Epithelial cell of esophagus (primary cell): ENCODE measurements at regions not wholly inside any gene's neighbourhood (a gene's known extent, or its start where the extent isn't known, plus 50 kb on each side); places are given as distances from the start of the nearest gene placed in this dataset.
A peak's percentile ranks its signal among the peaks of the same experiment; 100 is the strongest.

Experiments
- DNase-seq: peaks from one replicate; pipeline ENCODE4 v3.0.0; 2010; ENCODE audit warnings: low read depth
- H3K4me3 ChIP-seq: 2 replicates; pipeline ENCODE4 v1.5.1; 2011; ENCODE audit warnings: mild to moderate bottlenecking, low read length, control low read depth
- TF ChIP-seq, protein P1 (sequence below): IDR thresholded peaks from 2 replicates; pipeline ENCODE4 v1.5.1; 2011; ENCODE audit warnings: low read depth, mild to moderate bottlenecking, low read length, control low read depth, inconsistent platforms; ENCODE audit not compliant: insufficient read depth; ENCODE audit errors: missing control alignments

- no peak overlapping the region for H3K4me3 ChIP-seq
- TF ChIP-seq, protein P1, sequence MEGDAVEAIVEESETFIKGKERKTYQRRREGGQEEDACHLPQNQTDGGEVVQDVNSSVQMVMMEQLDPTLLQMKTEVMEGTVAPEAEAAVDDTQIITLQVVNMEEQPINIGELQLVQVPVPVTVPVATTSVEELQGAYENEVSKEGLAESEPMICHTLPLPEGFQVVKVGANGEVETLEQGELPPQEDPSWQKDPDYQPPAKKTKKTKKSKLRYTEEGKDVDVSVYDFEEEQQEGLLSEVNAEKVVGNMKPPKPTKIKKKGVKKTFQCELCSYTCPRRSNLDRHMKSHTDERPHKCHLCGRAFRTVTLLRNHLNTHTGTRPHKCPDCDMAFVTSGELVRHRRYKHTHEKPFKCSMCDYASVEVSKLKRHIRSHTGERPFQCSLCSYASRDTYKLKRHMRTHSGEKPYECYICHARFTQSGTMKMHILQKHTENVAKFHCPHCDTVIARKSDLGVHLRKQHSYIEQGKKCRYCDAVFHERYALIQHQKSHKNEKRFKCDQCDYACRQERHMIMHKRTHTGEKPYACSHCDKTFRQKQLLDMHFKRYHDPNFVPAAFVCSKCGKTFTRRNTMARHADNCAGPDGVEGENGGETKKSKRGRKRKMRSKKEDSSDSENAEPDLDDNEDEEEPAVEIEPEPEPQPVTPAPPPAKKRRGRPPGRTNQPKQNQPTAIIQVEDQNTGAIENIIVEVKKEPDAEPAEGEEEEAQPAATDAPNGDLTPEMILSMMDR = no peak
- DNase-seq = peak; percentile 39
Observed at GRCh38 chr5:121189342-121190305, 662.1 kb upstream of the FTMT start.

DNA sequence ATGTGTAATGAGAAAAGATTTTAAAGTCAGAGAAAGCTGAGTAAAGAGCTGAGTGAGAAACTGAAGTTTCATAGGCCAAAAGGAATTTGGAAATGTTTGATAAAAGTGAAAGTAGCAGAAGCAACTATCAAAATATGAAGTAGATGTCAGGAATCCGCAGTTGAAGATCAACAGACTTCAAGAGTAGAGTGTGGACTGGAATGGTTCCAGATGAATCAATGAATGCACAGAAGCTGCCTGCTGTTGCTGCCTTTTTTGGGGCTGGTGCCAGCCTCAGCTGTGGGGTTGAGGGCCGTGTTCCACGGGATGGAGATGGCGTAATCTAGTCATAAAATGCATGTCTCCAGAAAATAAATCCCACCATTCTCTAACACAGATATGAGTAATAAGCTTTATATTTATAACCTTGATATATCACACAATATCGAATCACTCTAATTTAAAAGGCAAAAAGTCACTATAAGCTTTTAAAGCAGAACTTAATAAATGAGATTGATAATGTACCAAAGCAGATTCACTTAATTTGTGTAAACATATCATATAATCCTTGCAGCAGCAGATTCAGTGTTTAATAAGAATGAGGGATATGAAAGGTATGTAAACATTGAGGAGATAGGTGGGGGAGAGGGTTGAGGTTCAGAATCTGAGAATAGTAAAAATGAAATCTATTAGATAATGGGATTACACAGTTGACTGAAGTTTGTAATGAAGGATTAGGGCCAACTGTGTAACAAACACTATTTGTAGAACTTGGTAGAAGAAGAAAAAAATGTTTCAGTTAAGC, 652.3 kb upstream of the FTMT start:
- peak; percentile 4 for DNase-seq
- no peak overlapping the region for H3K4me3 ChIP-seq
- TF ChIP-seq, protein P1 = no peak

DNA sequence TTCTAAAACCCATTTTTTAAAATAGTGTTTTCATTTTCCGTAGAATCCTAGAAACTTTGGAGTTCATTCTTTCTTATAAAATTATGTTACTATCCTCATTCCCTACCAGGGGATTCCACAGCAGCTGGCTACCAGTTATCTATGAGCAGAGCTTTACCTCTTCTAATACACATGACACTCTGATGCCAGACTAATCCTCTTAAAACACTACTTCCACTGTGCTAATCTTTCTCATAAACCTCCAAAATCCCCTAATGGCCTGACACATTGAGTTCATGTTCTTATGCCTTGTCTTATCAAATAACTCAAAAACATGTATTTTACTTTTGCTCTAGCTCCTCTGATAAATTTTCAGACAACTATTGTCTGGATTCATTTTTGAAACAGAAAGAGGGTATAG, 633.6 kb upstream of the FTMT start:
- no peak for DNase-seq
- TF ChIP-seq, protein P1 = no peak
- H3K4me3 ChIP-seq = no peak overlapping the region

DNA sequence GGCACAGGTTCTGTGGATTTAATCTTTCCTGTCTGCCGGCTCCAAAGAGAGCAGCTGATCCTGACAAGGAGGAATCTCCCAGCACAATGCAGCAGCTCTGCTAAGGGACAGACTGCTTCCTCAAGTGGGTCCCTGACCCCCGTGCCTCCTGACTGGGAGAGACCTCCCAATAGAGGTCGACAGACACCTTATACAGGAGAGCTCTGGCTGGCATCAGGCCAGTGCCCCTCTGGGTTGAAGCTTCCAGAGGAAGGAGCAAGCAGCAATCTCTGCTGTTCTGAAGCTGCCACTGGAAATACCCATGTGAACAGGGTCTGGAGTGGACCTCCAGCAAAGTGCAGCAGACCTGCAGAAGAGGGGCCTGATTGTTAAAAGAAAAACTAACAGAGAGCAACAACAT, 630.2 kb upstream of the FTMT start:
- DNase-seq = no peak
- TF ChIP-seq, protein P1 = no peak

GRCh38 chr5:121226765-121227164, 624.9 kb upstream of the FTMT start:
- DNase-seq = no peak

More for the DNA sequence above, 630.2 kb upstream of the FTMT start:
- H3K4me3 ChIP-seq = no peak overlapping the region

DNA sequence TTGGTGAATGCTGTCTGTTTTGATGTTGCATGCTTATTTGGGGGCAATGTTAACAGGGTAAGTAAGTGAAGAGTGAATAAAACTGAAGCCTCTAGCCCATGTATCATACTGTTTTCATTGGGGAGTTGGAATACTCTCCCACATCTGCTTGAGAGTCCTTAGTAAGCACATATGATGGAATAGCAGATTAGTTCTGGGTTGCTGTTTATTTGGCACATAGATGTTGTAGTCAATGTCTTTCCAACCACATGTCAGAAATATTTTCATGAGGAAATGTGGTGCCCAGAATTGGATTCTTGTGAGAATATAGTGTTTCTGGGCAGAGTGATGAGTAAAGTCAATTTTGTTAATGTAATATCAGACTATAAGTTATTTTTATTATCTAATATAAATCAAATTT, 611.7 kb upstream of the FTMT start:
- no peak for DNase-seq
- TF ChIP-seq, protein P1 = no peak
- H3K4me3 ChIP-seq = no peak overlapping the region

More at GRCh38 chr5:121226765-121227164, 624.9 kb upstream of the FTMT start:
- no peak overlapping the region for H3K4me3 ChIP-seq
- TF ChIP-seq, protein P1 = no peak
